H54 (cell line): ENCODE measurements at regions not wholly inside any gene's neighbourhood (a gene's known extent, or its start where the extent isn't known, plus 50 kb on each side); places are given as distances from the start of the nearest gene placed in this dataset.

Source experiments
- DNase-seq: peaks from one replicate; pipeline ENCODE4 v3.0.0; 2011; ENCODE audit warnings: low spot score, mixed read lengths; ENCODE audit not compliant: insufficient read length
- FAIRE-seq: peaks from 3 replicates; lab custom pipeline; 2011; peaks lifted over from hg19 to GRCh38; lab: Jason Lieb, UNC
- POLR2A ChIP-seq: IDR thresholded peaks from 2 replicates; pipeline ENCODE4 v1.6.1; 2011; ENCODE audit warnings: low read depth, mild to moderate bottlenecking, low read length

DNA sequence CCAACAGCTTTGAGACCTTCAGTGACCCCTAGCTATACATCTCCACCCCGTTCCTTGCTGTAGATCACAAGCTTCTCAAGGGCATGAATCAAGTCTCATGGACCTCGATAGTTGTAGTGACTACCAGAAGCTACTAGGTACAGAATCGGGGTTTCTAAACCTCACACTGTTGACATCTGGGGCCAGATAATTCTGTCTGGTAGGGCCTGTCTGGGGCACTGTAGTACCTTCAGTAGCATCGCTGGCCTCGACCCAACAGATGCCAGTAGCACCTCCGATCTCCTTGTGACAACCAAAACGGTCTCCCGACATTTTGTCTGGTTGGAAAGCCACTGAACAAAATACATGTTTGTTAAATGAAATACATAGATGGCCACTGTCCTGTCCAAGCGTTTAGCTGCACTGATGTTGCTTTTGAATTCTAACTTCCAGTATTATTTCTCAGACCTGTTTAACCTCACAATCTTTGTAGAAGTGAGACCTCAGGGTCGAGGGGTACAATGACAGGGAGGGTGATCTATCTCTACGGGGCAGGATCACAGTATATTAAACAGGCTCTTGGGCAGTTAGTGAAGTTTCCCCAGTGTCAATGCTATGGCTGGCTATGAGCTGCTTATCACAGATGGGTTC lies 262.5 kb upstream of the IGF1R start:
- TF ChIP-seq POLR2A = no peak
- DNase-seq (no peak), FAIRE-seq (no peak)

DNA sequence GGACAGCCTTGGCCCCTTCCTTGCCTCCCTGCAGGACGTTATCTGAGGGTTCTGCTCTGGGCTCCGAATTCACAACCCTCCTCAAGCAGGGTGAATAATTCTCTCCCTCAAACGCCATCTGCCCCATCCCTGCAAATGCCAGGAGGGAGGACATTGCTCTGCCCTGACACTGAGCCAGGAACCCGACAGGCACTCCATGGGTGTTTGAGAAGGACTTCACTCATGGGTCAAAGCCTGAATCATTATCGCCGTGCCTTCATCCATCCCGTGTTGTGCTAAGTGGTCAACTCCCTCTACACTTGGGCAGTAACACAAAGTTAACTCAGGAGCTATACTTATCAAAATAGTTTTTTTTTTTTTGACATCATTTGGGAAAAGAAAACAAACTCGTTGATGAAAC lies 261.8 kb upstream of the IGF1R start:
- TF ChIP-seq POLR2A = no peak
- DNase-seq = no peak
- no peak for FAIRE-seq

DNA sequence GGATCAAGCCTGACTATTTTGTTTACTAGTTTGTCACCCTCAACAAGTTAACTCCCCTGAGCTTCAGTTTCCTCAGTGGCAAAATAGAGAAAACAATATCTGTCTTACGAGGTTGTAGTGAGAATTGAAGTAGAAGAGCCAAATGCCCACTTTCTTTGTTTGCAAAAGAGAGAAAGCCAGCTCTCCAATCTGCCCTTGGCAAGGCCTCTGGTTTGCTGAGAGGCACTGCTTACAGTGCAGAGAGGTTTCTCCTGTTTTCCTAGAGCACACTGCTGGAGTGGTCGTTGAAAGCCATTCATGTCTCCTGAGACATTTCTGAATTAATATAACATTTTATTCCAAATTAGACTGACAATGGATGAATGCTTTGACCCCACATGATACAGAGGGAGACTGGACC lies 260.5 kb upstream of the IGF1R start:
- no peak for DNase-seq
- TF ChIP-seq POLR2A = no peak
- FAIRE-seq = no peak

DNA sequence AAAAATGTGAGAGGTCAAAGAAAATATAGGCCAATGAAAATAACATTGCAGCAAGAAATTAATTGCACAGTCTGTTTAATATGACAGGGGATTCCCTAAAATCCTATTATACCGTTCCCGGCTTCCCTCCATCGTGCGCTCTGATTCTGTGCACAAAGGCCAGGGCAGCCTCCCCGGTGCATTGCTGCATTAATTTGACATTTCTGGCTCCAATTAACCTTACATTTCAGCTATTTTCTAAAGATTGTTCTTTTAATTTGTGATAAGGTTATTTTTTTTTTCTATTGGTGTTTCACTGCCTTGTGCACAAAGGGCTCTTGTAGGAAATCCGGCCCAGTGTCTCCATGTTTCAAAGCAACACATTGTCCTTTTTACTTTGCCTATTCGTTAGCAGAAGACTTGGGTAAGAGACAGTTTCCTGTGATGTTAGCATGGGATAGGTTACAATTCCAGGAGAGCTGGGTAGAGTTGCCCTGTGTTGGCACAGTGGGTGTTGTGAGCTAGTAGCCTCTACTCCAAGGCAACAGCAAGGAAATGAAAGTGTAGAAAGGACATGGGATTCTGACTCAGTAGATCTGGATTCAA lies 257.3 kb upstream of the IGF1R start:
- no peak for TF ChIP-seq POLR2A
- FAIRE-seq = no peak
- DNase-seq = no peak

DNA sequence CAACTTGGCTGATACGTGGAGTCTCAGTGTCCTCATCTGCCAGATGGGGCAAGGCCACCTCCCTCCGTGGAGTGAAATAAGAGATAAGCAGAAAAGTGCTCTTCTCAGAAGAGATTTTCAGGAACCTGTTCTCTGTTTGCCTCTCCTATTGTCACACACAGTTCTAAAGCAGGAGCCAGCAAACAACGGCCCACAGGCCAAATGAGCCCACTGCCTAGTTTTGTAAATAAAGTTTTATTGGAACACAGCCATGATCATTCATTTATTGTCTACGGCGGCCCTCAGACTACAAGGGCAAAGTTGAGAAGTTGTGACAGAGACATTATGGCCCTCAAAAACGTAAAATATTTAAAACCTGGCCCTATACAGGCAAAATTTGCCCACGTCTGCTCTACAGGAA lies 256.8 kb upstream of the IGF1R start:
- DNase-seq (no peak), FAIRE-seq (no peak)
- TF ChIP-seq POLR2A = no peak

DNA sequence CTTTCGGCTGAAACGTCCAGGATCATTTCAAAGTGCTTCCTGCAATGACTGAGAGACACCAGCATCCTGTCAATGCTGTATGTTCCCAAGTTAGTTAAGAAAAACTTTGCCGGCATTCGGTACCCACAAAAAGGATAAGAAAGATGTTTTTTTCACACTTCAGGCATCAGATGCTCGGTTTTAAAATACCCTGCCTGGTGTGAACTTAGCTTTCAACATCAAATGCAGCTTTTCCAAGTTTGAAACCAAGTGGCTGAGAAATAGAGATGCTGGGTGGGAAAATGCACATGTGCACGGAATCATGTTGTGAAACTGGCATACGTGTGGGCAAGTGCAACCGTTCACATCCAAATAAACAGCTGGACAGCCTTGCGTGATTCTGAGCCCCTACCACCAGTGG lies 254.9 kb upstream of the IGF1R start:
- no peak for DNase-seq

DNA sequence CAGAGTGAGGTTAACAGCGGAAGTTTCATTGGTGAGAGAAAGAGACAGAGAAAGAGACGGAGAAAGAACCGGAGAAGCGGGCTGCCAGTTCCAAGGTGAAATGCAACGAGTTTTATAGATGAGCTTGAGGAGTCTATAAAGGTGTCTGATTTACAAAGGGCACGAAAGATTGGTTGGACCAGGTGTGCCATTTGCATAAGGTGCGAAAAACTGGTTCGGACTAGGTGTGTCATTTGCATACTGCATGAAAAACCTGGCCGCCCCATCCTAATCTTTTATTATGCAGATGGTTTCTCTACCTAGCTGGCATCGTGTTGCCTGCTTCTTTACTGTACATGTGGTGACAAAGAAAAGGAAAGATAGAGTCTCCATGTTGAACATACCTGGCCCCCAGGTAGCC lies 253.8 kb upstream of the IGF1R start:
- no peak for FAIRE-seq
- DNase-seq = no peak
- TF ChIP-seq POLR2A = no peak

More for the DNA sequence above, 254.9 kb upstream of the IGF1R start:
- FAIRE-seq = no peak
- no peak for TF ChIP-seq POLR2A

DNA sequence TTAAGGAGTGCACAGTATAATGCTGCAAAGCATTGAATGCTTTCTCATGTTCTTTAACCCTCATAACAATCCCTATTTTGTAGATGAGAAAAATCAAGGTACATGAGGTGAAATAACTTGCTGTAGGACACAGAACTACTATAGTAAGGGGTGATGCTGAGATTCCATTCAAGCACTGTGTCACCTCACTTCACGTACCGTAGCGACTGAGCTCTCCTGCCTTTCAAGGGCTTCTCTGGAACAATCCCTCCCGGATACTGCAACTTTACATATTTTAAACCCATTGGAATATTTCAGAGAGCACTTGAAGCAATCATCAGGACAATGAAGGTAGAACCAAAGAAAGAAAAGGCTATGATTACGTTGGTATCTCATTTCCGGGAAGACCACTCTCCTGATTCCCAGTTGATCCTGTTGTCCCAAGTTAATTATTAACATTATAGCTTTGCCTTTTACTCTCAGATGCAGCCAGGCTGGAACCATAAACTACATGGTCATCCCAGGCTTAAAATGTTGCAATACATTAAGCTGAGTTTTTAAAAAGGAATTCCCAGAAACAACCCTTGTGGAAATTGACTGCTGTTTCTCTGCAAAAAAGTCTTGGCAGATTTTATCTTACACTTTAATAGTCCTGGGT lies 252.2 kb upstream of the IGF1R start:
- DNase-seq (no peak), FAIRE-seq (no peak)
- TF ChIP-seq POLR2A = no peak

DNA sequence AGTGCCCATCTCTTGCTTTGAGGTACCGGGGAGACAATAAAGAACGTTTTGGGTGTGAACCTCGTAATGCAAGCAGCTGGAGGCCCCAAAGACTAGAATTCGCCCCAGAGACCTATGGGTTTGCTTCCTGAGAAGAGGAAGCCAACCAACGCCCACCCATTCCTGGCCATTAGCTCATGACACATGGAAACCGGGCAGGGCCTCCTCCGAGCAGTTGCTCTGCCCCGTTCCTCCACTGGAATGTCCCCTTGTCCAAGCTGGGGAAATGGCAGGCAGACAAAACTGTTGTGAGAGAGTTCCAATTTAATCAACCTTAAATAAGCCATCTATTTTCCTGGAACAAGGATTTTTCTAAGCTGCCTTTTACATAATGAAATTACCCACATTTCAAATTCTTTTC lies 250.9 kb upstream of the IGF1R start:
- no peak for DNase-seq
- FAIRE-seq = no peak
- TF ChIP-seq POLR2A = no peak

DNA sequence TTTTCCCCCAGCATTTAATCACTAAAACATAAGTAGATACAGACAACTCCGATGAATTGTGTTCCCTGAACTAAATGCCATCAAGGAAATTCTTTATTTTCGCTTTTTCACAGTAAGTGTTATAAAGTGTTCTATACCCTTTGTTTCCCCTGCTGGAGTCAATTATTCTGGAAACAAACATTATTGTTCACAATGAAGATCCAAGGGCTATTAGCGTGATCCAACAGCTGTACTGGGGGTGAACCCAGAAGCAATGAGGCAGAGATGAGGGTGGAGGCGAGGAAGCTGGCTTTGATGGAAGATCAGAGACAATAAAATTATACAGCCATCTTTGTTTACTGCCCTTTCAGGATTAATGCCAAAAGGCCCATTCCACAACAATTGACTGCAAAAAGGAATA lies 250.3 kb upstream of the IGF1R start:
- no peak for TF ChIP-seq POLR2A
- FAIRE-seq (no peak), DNase-seq (no peak)

DNA sequence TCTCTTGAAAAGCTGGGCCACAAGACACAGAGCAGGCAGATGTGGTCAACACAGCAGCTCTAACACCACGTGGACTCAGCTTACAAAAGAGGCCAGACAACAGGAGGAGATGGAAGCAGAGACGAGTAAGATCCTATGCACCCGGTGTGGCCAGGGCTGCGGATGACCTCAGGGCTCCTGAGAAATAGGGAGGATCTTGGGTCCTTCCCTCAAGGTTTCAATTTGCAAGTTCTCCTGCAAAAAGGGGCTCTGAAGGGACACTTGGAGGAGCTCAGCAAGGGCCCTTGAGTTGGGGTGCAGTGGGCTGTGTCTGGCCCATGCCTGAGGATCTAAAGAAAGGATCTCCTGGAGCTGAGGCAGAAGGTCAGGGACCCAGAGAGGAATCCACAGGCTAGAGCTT lies 249.5 kb upstream of the IGF1R start:
- DNase-seq = no peak
- TF ChIP-seq POLR2A = no peak
- FAIRE-seq = no peak

DNA sequence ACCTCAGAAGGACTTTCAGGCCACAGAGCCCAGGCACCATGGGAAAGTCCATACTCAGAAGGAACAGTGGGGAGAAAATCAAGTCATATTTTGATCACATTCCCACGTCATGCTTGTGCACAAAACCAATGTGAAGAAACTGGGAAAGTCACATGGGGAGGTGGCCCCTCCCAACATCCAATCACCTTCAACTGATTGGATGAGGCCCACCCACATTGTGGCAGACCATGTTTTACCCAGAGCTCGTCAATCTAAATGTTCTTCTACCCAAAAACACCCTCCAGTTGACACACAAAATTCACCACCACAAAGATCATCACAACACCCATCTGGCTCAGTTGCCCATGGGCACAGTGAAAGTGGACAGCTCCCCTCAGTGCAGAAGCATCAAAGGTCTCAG lies 248.2 kb upstream of the IGF1R start:
- DNase-seq (no peak), FAIRE-seq (no peak)
- TF ChIP-seq POLR2A = no peak

DNA sequence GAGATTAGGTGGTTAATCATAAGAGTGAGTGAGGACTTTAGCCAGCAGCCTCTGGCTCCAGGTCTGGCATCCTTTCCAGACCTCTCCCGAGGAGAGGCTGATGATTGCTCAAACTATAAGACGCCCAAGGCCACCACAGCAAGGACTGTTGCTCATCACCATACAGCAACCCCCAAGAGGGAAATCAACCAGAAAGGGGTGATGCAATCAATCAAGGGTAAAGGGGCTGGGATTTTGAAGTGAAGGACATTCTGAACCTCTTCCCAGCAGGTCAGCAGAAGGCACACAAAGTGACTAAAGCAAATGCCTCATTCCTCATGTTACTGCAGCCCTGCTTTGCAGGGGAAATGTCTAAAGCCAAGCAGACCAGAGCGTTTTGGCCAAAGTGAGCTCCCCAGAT lies 247.3 kb upstream of the IGF1R start:
- TF ChIP-seq POLR2A = no peak
- DNase-seq (no peak), FAIRE-seq (no peak)

DNA sequence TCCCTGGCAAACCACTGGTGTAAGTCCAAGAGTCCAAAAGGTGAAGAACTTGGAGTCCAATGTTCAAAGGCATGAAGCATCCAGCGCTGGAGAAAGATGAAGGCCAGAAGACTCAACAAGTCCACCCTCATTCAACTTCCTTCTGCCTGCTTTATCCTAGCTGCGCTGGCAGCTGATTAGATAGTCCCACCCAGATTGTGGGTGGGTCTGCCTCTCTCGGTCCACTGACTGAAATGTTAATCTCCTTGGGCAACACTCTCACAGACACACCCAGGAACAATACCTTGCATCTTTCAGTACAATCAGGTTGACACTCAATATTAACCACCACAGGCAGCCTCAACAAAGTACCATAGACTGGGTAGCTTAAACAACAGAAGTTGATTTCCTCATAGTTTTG lies 245.9 kb upstream of the IGF1R start:
- no peak for DNase-seq
- FAIRE-seq = no peak
- TF ChIP-seq POLR2A = no peak

DNA sequence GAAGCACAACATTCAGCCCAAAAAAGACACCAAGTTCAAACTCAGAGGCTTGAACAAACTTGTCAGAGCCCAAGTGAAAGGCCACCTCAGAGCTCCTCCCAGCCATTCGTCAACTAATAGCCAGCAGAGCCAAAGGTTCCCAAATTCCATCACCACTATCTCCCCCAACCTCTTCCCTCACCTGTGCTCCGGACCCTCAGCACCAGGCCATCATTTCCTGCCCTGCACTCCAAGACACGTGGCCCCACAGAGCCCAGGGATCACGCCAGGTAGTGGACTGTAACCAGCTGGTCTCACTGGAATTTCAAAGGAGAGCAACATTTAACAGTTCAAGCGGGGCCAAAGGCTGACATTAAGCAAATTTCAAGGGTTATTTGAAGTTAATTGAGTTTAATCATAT lies 245.2 kb upstream of the IGF1R start:
- DNase-seq = no peak
- FAIRE-seq = no peak
- TF ChIP-seq POLR2A = no peak
